NCI-H748 (cell line): ENCODE measurements at regions not wholly inside any gene's neighbourhood (a gene's known extent, or its start where the extent isn't known, plus 50 kb on each side); places are given as distances from the start of the nearest gene placed in this dataset.

Source experiments
- DNase-seq: peaks from one replicate; lab custom pipeline; 2025; ENCODE audit not compliant: unreplicated experiment; lab: John Stamatoyannopoulos, UW

DNA sequence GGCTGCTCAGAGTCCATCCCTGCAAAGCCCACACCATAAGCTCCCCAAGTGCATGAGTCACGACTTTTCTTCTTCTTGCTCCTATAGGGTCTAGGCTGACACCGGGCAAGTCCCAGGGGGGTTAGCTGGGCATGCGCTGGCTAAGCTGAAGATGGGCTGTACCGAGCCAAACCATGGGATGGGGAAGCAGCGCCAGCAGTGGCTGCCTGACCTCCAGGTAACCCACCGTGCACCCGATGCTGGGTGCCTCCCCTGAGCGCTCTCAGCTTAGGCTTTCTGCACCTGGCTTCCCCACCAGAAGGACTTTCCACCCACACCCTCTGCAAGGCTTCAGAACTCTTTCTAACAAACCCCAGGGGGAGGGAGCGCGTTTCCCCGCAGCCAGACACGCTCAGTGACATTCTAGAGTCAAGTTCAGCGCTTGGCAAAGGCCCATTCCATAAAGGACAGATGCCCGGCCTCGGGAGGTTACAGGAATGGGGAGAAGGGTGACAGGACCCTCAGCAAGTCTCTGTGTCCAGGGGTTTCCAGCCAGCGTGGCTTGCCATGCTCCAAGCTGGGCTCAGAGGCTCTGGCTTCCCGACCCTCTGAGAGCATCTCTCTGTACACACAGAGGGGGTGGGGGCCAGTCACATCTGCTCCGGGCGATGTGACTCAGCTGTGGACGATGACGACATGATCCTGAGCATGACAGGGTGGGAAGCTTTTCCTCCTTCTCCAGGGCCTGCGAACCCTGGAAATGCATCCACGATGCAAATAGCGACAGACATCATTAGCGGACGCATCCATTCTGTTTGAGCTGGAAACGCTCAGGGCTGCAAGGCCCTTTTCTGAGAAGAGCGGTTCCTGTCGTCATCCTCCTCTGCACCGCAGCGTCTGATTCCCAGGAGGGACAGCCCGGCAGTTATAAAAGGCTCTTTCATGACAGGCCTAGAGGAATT lies 107.8 kb downstream of the SIK1 start:
- DNase-seq, result peak; percentile 13

DNA sequence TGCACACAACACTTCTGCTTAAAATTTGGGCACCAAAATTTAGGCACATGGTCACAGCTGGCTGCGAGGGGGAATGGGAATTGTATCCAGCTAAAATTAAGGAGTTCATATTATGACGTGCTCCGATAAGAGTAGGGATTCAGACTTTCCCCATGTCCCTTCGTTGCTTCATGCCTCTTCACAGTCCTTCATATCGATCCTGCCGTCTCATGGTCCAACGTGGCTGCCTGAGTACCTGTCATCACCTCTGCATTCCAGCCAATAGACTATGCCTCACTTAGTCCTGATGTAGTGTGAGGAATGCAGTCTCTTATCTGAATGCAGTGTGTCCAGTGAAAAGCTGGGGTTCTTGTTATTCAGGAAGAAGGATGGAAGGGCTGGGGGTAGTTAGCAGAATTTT lies 108.6 kb downstream of the SIK1 start:
- DNase-seq, result no peak

DNA sequence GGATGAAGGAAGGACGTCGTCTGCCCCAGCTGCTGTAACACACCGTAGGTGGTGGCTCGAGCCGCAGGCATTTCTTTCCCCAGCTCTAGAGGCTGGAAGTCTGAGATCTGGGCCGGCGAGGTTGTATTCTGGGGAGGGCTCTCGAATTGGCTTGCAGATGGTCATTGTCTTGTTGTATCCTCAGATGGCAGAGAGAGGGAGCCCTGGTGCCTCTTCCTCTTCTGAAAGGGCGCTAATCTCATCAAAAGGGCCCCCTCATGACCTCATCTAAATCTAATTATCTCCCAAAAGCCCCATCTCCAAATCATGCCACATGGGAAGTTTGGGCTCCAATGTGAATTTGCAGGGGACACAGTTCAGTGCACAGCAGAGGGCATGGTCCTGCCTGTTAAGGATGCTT lies 109.0 kb downstream of the SIK1 start:
- DNase-seq, result no peak

DNA sequence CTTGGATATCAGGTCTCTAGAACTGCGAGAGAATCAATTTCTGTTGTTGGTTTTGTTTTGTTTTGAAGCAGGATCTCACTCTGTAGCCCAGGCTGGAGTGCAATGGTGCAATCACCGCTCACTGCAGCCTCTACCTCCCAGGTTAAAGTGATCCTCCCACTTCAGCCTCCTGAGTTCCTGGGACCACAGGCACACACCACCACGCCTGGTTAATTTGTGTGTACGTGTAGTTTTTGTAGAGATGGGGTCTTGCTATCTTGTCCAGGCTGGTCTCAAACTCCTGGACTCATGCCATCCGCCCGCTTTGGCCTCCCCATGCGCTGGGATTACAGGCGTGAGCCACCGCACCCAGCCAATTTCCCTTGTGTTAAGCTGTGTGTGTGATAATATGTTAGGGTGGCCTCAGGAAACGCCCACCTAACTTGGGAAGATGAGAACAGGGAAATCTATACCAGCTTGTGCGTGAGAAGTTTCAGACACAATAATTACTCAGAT lies 109.6 kb downstream of the SIK1 start:
- DNase-seq, result no peak

DNA sequence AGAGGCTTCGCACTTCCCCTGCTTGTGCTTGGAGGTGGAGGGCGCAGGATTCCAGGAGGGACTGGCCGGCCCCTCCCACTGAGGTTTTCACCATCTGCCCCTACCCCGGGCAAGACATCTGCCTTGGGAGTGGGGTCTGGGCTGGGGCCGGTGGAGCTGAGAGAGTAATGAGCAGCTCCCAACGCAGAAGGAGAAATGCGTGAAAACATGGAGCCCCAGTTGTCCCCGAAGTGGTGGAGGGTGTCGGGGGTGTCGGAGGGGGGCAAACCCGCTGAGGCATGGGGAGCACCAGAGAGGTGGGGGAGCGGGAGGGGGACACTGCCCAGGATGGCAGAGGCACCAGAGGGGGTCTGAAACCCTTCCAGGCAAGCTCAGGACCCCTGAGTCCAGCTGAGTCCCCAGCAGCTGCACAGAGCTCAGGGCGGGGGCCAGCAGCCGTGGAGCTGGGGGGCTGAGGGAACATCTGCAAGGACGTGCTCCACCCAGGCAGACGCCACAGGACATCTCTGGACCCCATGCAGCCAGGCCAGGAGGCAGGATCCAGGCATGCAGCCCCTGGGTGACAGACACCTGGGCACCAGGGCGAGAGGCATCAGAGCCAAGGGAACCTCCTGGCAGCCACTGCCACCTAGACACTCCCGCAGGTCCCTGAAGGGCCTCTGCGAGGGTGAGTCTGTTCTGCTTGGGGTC lies 110.6 kb downstream of the SIK1 start:
- no peak for DNase-seq

DNA sequence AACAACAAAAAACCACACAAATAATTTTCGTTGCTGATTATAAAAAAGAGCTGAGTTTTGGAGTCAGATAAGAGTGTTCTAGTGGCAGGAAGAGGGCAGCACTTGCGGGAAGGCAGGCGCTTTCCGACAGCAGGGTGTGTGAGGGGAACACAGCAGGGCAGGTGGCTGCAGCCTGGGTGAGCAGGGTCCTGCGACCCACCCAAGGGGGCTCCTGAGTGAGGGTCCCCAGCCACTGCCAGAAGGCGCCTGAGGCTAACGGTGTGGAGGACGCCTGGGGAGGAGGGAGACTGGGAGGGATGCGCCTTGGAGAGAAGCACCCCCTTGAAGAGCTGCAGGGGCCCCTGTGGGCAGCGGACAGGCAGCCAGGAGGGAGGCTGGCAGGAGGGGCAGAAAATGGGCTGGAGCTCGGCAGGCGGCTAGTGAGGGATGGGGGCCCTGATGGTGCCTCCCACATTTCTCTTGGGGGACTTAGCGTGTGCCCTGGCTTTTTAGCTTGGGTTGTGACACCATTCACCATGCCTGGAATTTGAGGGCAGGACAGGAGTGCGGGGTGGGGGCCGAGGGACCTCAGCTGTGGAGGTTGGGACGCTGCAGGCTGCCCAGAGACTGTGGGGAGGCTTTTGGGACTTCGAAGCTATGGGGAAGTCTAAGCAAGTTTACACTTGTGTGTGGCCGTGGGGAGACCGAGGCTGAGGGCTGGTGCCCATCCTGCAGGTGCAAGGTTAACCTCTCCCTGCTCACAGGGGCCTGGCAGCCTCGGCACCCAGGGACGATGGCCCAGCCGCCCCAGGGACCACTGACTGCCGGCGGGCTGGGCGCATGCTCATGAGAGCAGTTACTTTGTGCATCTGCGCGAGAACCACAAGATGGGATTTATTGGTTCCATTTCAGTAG lies 111.4 kb downstream of the SIK1 start:
- DNase-seq, result no peak

DNA sequence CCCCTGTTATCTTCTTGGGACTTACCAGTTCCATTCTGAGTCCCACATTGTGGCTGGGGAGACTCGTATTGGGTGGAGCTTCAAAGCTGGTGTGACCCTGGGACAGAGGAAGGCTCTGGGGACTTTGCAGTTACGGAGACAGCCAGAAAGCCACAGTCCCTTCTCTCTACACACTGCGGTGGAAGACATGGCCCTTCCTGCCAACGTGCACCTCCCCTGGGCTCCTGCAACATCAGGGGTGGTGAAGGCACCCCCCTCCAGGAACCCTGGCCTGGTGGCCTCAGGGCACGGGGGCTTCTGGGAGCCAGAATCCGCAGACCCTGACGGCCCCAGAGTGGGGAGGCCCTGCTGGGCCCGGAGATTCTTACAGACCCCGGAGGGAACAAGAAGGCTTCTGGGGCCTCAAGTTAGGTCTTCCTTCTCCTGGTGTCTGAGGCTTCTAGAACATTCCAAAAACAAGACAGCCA lies 113.0 kb downstream of the SIK1 start:
- no peak for DNase-seq

DNA sequence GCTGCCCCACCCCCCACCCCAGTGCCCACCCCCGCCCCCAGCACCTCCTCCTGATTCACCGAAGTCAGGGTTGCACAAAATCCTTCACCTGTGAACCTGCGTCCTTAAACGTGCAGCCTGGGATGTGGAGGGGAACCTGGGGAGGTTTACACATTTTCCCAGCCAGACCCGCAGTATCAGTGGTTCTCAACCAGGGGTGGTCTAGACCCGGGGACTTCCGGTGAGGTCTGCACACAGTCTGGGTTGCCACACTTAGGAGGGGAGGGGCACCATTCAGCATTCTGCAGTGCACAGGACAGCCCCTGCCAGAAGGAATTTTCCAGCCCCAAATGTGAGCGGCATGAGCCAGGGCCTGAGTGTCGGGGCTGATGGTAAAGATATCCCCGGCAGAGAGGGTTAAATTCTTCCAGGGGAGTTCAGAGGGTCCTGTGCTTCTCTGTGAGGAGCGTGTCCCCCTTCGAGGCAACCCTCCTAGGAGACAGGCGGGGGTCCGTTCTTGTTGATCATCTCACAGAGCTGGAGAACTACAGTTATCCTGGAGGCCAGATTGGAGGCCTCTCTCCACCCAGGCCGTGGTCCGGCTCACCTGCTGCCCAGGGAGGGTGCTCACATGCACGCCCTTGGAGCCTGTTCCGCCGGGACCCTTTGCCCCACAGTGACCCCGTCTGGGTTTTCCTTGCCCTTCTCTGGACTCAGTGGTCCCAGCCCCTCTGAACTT lies 113.6 kb downstream of the SIK1 start:
- DNase-seq, result no peak

DNA sequence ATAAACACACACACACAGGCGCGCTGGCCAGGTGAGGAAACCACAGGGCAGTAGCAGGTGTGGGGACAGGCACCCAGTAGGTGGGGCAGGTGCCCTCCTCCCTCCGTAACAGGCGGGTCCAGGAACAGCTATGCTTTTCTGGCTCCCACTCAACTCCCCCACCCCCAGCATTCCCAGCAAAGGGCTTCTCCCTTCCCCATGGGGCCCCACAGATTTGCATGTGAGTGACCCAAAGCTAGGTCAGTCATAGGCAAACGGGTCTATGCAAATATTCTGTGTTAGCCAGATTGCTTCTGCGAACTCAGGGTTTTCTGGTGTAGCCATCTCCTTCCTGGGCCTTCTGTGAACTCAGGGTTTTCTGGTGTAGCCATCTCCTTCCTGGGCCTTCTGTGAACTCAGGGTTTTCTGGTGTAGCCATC lies 114.2 kb downstream of the SIK1 start:
- DNase-seq, result peak; percentile 45

DNA sequence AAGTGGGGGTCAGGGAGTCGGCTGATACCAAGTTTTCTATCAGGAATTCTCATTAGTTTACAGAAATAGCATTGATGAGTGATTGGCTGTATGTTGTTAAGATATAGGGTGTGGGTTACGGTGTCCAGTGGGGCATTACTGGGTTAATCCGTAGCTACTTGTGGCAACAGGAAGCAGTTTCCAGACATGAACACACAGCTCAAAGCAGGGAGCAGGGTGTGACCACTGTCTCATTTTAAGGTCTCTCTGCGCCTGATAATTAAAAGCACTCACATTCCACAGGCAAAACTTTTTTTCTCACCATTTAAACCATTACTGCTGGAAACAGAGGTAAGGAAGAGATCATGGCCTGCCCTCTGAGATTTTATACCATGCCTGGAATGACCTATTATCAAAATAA lies 114.9 kb downstream of the SIK1 start:
- peak; percentile 35 for DNase-seq

DNA sequence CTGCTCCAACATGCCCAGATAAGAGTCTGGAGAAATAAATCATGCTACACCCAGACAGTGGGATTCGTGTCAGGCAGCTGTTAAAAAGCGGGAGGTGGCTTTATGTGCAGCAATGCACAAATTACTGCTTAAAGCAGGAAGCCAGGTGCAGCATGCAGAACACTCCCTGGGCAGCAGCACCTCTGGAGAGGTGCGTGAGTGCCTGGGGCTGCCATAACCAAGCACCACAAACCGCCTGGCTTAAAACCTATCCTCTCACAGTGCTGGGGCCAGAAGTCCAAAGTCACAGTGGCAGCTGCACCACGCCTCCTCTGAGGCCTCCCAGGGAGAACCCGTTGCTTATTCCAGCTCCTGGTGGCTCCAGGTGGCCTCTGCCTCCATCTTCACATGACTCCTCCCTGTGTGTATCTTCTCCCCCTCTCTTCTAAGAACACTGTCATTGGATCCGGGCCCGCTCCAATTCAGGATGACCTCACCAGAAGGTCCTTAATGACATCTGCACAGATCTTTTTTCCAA lies 115.6 kb downstream of the SIK1 start:
- DNase-seq, result peak; percentile 95

DNA sequence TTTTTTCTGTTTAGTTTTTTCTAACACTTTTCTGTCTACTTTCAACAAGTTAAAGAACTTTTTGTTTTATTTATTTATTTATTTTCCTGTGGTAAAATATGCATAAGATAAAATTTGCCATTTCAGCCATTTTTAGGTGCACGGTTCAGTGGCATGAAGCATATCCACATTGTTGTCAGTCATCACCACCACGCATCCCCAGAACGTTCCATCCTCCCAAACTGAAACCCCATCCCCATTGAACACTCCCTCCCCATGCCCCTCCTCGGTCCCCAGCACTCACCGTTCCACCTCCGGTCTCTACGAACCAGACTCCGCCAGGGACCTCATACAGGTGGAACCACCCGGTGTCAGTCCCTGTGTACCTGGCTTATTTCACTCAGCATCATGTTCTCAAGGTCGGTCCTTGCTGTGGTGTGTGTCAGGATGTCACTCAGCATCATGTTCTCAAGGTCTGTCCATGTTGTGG lies 118.1 kb downstream of the SIK1 start:
- no peak for DNase-seq

DNA sequence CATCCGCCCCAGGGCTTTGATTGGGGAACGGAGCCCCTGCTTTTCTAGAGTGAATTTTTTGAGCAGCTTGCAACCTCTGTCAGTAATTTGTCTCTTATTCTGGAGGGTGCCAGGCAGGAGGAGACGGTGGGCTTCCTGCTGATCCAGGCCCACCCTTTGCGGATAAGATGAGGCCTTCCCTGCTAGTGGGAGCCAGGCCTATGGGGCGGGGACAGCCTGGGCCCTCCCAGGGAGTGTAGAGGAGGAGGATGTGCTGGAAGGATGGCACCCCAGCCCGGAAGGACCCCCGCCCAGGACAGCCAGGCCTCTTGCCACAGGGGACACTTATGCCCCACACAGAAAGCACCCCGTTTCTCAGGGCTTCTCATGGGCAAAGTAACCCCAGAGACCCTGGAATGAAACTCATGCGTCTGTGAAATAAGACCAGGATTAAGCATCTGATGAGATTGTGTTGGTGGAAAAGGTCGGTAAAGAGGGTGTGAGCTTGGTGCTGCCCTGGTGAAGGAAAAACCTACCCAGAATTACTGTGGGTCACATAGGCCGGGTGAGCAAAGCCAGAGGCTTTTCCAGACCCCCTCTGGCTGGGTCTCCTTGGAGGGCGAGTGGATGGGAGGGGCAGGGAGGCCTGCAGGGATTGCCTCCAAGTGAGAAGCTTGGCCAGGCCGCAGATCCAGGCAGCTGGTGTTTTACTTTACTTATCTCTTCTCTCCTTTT lies 118.7 kb downstream of the SIK1 start:
- no peak for DNase-seq

DNA sequence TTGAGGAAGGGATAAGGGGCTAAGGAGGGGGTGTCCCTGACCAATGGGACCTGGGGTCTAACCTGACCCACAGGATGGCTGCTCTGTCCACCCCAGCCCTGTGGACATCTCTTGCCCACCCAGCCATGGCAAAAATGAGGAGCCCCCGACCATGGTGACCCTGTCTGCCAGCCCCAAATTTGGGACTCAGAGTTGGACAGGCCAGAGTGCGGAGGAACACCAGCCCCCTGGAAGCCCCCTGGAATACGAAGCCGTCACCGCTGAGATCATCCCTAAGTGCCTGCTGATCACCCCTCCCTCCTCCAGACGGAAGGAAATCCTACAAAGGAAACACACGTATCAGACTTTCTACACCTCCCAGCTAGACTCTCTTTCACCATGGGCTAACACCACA lies 119.3 kb downstream of the SIK1 start:
- DNase-seq, result no peak

DNA sequence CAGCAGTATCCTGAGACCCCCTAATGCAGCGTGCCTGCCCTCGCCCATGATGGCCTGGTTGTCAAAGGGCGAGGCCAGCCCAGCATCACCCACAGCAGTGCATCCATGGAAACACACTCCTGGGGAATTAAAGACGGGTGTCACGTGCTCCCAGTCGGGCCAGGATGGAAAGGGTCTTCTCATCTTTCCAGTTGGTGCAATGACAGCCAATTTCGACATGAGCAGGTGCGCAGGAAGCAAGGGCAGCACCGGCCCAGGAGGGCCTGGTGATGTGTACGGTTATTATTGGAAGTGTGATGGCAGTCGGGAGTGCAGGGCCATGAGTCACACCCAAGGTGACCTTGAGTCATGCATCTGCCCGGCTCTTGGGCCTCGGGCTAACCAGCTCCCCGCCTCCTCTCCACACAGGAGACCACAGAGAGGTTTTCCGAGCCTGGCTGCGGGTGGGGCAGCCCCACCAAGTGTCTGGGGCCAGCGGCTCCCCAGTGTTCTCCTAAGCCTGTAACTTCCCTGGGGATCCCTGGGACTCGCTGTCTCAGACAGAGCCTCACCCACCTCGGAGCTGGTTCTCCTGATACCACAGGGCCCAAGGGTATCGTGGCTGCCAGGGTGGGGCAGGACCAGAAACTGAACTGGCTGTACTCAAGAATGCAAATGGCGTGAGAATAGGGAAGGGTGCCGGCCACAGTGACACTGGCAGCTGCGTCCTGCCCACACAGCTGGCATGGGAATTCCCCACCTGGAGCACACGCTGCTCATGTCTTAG lies 119.8 kb downstream of the SIK1 start:
- DNase-seq, result peak; percentile 25

DNA sequence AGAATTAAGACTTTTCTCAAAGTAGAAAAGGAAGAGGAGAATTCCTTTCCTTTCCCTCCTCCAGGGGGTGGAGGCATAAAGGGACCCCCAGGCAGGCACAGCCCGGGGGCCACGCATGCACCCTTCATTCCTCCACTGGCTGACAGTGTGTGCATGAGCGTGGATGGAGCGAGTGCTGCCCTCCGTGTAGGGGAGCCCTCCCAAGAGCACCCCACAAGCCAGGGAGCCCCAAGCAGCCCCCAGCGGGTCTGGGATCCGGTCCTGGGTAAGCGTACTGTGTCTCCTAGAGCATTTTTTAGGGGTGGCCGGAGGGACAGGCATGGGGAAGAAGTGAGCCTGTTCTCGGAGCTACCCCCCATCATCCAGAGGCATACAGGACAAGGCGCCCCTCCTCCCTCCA lies 120.5 kb downstream of the SIK1 start:
- no peak for DNase-seq

DNA sequence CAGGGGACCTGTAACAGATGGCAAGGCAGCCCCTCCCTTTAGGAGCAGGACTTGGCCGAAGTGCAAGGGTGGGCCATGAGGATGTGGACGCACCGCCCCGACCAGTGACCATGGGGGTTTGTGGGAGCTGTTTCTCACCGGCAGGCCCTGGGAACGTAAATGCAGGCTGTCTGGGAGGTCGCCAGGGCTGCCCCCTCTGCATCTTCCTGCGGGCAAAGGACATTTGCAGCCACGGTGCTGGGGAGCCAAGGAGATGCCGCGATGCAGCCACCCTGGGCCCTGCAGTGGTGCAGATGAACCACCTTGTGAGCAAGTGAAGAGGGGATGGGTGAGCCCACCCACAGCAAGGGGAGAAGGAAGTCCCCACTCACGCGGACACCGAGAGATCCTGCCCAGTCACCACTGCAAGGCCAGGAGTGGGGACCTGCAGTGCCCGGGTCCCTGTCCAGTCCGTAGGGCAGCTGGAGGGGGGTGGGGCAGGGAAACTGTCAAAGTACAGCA lies 121.1 kb downstream of the SIK1 start:
- no peak for DNase-seq

DNA sequence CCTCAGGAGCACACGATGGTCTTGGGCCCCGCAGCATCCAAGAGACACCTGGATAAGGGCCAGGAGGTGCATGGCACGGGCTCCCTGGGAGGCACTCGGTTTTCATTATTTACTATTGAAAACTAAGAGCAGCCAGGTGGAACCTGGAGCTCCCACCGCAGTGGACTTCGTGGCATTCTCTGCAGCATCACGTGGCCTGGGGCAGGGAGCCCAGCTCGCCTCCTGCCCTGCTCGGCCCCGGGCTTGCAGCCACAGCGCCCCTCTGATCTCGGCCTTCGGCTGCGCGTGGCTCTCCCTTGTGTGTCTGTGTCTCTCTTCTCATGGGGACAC lies 121.6 kb downstream of the SIK1 start:
- DNase-seq, result no peak
